Testis (tissue), 2 donors: ENCODE measurements at regions not wholly inside any gene's neighbourhood (a gene's known extent, or its start where the extent isn't known, plus 50 kb on each side); places are given as distances from the start of the nearest gene placed in this dataset.

Experiments used
- DNase-seq: peaks from one replicate; pipeline ENCODE4 v3.0.0-alpha.2; 2019
- H3K27ac ChIP-seq, 2 donors: fragments of 200-600 bp; sonication (generic); one replicate each; pipeline ENCODE4 v1.5.1; 2019
- H3K27me3 ChIP-seq: fragments of 200-600 bp; sonication (generic); one replicate; pipeline ENCODE4 v1.5.1; 2019
- H3K36me3 ChIP-seq: fragments of 200-600 bp; sonication (generic); one replicate; pipeline ENCODE4 v1.5.1; 2017; ENCODE audit warnings: low read depth; ENCODE audit errors: missing control alignments
- H3K4me1 ChIP-seq: fragments of 200-600 bp; sonication (generic); one replicate; pipeline ENCODE4 v1.5.1; 2019
- H3K4me3 ChIP-seq, 2 donors: fragments of 200-600 bp; sonication (generic); one replicate each; pipeline ENCODE4 v1.5.1; 2017 to 2019
- H3K9me3 ChIP-seq: fragments of 200-600 bp; sonication (generic); one replicate; pipeline ENCODE4 v1.5.1; 2017
- CTCF ChIP-seq, 3 experiments: fragments of 450-650 bp in 2 of 3; fragments of 200-600 bp in 1 of 3; sonication (generic) in 1 of 3; IDR thresholded peaks; one replicate each; pipeline ENCODE4 v1.5.1; 2016 to 2019; ENCODE audit warnings: antibody characterized with exemption in 3 of 3, mild to moderate bottlenecking in 2 of 3, moderate library complexity in 1 of 3
- POLR2A ChIP-seq: fragments of 450-650 bp; IDR thresholded peaks from one replicate; pipeline ENCODE4 v1.6.1; 2017; ENCODE audit warnings: antibody characterized with exemption, mild to moderate bottlenecking, moderate library complexity
- WGBS, 2 donors: methylation state at CpG; one replicate each; pipeline ENCODE4 v1.1.5; 2018; 5-methylcytosine and 5-hydroxymethylcytosine counted together
- intact Hi-C: fragments of 100-400 bp; cut with DNase I; formaldehyde crosslinking; loops from one replicate; pipeline ENCODE4 v1.15.1; 2023; ENCODE audit warnings: low total_unique reads

GRCh38 chr9:6080154-6080716 lies 64.8 kb upstream of the RANBP6 start:
- Histone ChIP-seq H3K36me3 (no peaks in the 10 kb centered on the region), H3K4me1 (no peaks in the 10 kb centered on the region), H3K9me3 (no peaks in the 10 kb centered on the region), H3K27me3 (no peaks in the 10 kb centered on the region), H3K27ac (peak overlapping the region in 1 of 2 donors; percentile 57), H3K4me3 (peak overlapping the region; percentile 2 to 40)
- no peak for TF ChIP-seq POLR2A
- TF ChIP-seq CTCF (IDR thresholded peaks at IDR 0.05): no peak
- 16 to 41% methylated on average over 18 of the region's 18 CpGs for WGBS, 2 donors
- DNase-seq: peak; percentile 88
- intact Hi-C loops: no loop called here

- H3K4me1 ChIP-seq: no peaks in the 10 kb centered on the region
- DNase-seq: no peak
- intact Hi-C loops: no loop called here
- 68 to 81% methylated on average over 5 of the region's 5 CpGs for WGBS, 2 donors
- no peak for TF ChIP-seq CTCF (IDR thresholded peaks at IDR 0.05)
- TF ChIP-seq POLR2A: no peak
- H3K36me3 ChIP-seq: no peaks in the 10 kb centered on the region
- H3K4me3 ChIP-seq: peak overlapping the region in 1 of 2 donors; percentile 40
- H3K27ac ChIP-seq: no peak overlapping the region
- H3K9me3 ChIP-seq: no peaks in the 10 kb centered on the region
- H3K27me3 ChIP-seq: no peaks in the 10 kb centered on the region
These were observed 64.0 kb upstream of the RANBP6 start for GRCh38 chr9:6079386-6079785.

- intact Hi-C loops: no loop called here
- TF ChIP-seq POLR2A: no peak
- no peak for TF ChIP-seq CTCF (IDR thresholded peaks at IDR 0.05)
- 42 to 56% methylated on average over 5 of the region's 5 CpGs for WGBS, 2 donors
These were observed 63.1 kb upstream of the RANBP6 start for GRCh38 chr9:6078382-6079105.

GRCh38 chr9:6076851-6077250 lies 61.4 kb upstream of the RANBP6 start:
- WGBS, 2 donors: 84 to 86% methylated on average over 6 of the region's 6 CpGs
- no peaks in the 10 kb centered on the region for H3K4me1 ChIP-seq
- no peak for DNase-seq
- intact Hi-C loops: no loop called here
- TF ChIP-seq CTCF (IDR thresholded peaks at IDR 0.05) (no peak), POLR2A (no peak)
- H3K36me3 ChIP-seq: no peaks in the 10 kb centered on the region
- H3K9me3 ChIP-seq: no peaks in the 10 kb centered on the region
- H3K27ac ChIP-seq: no peak overlapping the region
- no peak overlapping the region for H3K4me3 ChIP-seq
- no peaks in the 10 kb centered on the region for H3K27me3 ChIP-seq

More at GRCh38 chr9:6078382-6079105, 63.1 kb upstream of the RANBP6 start:
- no peak overlapping the region for H3K27ac ChIP-seq
- H3K27me3 ChIP-seq: no peaks in the 10 kb centered on the region
- DNase-seq: no peak
- H3K4me3 ChIP-seq: no peak overlapping the region
- H3K36me3 ChIP-seq: no peaks in the 10 kb centered on the region
- no peaks in the 10 kb centered on the region for H3K4me1 ChIP-seq
- H3K9me3 ChIP-seq: no peaks in the 10 kb centered on the region

- DNase-seq: no peak
- TF ChIP-seq CTCF (IDR thresholded peaks at IDR 0.05): no peak
- no peak for TF ChIP-seq POLR2A
- 65 to 81% methylated on average over 2 of the region's 2 CpGs for WGBS, 2 donors
- Histone ChIP-seq H3K27ac (no peak overlapping the region), H3K4me3 (no peak overlapping the region), H3K36me3 (no peaks in the 10 kb centered on the region), H3K4me1 (no peaks in the 10 kb centered on the region), H3K9me3 (no peaks in the 10 kb centered on the region), H3K27me3 (no peaks in the 10 kb centered on the region)
- intact Hi-C loops: no loop called here
These were observed 58.3 kb upstream of the RANBP6 start for GRCh38 chr9:6073731-6074130.
